ENCODE measurements at regions not wholly inside any gene's neighbourhood (a gene's known extent, or its start where the extent isn't known, plus 50 kb on each side); places are given as distances from the start of the nearest gene placed in this dataset.

DNA sequence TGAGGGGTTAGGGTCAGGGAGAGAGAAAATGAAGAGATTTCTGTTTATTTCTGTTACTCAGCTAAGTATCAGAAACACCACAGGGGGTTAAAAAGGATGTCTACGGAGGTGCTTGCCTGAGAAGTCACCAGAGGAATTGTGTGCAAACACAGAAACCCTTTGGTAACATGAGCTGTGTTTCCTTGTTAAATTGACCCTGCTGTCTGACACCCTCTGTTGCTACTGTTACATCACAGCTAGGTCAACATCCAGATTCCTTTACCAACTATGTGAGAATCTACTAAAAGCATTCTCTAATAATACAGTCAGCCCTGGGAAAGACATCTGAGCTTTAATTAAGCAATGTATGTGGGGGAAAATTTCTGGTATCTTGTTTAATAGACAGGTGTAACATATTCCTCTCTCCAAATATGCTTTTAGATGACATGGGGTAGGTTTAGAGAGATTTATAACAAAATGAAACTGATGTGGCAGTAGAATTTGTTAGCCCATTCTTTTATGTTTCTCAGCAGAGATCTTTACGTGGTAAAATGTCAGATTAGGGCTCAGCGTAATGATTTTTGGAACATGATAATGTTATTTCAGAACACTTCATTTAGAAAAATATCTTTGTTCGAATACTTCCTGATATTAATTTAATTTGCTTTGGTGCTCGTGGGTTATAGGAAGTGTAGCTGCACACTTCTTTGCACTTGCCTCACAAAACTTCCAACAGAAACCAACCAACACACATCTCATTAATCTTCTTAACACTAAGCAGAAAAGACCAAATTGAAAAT is 168.0 kb upstream of the AHR start:
- DNase-seq: no peak

DNA sequence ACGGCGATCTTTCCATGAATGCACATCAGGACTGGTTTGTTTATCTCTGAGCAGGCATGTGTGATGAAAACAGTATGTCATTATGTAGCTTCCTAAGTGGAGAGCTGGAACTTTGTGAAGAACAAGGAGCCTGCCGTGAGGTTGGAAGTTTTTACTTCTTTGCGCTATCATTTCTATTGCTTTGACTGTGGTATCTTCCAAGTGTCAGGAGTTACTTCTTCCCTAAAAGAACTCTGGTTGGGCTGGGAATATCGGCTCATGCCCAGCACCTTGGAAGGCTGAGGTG is 167.4 kb upstream of the AHR start:
- no peak for DNase-seq

DNA sequence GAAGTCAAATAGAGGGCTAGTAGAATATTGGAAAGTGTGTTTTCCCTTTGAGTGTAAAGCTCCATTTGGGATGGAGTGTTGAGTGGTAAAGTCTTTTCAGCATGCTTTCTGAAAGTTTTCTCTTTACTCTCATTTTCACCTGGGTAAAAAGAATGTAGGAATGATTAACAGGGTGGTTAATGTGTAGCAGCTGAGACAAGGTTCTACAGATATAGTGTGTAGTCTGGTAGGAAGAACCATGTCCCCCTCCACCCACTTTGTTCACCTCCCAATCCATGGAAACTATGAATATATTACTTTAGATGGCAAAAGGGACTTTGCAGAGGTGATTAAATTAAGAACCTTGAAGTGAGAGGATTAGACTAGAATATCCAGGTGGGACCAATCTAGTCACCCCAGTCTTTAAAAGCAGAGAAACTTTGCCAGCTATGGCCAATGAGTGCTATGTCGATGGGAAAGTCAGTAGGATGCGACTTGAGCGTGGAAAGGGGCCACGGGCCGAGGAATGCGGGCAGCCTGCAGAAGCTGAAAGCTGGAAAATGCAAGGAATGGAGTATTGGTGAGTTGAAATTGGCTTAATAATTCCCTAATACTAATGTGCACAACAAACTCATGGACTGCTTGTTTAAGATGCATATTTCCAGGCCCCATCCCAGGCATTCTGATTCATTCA is 166.3 kb upstream of the AHR start:
- no peak for DNase-seq

DNA sequence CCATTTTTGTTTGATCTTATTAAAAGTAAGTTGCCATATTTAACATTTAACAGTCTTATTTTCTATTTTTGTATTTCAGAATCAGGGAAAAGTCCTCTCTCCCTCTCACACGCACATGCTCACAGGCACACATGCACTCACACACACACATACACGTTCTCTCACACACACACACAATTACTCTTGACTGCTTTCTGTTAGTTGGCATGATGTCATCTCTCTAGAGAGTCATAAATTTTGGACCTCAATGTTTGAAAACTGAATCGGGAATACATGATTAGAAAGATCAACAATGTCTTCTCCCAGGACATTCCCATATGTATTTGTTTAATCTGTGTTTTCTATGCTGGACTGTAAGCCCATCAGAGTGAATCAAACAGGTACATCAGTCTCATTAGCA is 165.7 kb upstream of the AHR start:
- DNase-seq: no peak

- no peak for DNase-seq
These were observed 164.5 kb upstream of the AHR start for GRCh38 chr7:17133977-17134376.

- DNase-seq: no peak
These were observed 163.7 kb upstream of the AHR start for GRCh38 chr7:17134786-17135185.

DNA sequence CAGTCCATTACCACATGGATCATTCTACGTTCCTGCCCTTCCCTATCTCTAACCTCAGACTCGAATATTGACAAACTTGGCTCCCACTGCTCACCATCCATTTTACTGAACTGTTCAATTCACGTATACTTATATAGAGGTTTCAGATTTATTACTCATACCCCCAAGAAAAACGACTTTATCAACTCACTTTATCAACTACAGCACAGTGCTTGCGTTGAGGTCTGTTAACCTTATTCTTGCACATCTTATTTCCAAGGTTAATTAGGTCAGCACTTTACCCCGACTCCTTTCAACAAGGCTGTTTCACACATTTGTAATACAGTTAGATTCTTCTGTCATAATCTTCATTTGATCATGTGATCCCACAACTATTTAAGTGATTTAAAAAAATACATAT is 162.3 kb upstream of the AHR start:
- DNase-seq: no peak

- no peak for DNase-seq
These were observed 159.4 kb upstream of the AHR start for GRCh38 chr7:17139081-17139480.

- DNase-seq: no peak
These were observed 158.0 kb upstream of the AHR start for GRCh38 chr7:17140406-17140805.

DNA sequence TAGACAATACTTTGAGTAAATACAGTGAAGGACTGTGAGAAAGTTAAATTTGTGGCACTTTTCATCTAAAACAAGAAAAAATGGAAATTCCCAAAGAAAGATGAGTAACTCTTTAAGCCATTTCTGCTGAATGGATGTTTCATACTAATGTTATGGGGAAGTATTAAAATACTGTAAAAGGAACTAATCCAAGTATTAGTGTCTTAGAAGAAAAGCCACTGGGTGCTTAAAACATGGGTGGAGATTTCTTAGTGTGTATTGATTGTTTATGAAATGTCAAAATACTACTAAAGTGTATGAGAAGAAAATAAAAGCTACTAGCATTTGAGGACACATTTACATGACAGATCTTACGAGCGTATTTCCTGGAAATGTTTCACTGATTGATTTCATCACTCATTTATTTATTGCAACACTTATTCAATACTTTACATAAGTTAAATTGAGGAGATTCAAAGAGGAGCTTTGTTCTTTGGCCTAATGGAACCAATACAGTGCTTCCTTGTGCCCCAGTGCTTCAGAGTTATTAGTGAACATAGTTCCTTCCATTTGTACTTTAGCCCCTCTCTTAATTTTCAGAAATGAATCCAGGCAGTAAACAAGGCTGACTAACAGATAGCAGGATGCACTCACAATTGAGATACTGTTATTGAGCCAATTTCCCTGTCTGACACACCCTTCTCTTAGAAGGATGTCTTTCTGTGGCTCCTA is 155.5 kb upstream of the AHR start:
- no peak for DNase-seq

- no peak for DNase-seq
These were observed 154.1 kb upstream of the AHR start for GRCh38 chr7:17144322-17144721.

DNA sequence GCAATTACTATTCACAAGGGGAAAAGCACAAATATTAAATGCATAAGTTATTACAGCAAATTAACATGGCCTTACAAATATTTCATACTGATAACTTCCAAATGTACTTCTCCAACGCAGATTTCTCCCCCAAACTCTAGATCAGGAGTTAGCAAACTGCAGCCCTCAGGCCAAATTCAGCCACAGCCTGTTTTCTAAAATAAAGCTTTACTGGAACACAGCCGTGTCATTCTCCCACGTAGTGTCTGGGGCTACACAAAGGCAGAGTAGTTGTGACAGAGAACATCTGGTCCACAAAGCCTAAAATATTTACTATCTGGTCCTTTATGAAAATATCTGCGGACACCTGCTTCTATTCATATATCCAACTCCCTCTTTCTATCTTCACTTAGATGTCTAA is 151.8 kb upstream of the AHR start:
- no peak for DNase-seq

GRCh38 chr7:17147409-17147808 is 151.0 kb upstream of the AHR start:
- DNase-seq: no peak

DNA sequence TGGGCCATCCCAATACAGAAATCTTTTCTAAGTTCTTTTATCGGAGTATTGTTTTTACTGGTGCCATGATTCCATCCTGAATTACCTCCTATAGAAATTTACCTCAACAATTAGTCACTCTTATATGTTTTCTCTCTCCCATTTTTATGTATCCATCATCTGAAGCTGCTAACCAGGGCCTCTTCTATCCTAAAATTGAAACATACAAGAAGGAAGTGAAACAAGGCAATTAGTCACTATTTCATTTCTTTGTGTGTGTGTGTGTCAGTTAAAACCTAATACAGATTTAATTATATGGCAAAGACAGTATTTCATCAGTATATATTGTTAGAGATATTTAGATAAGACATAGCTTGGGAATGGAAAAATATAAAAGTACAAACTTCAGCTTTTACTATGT is 148.4 kb upstream of the AHR start:
- DNase-seq: no peak

GRCh38 chr7:17152721-17153120 is 145.7 kb upstream of the AHR start:
- DNase-seq: no peak

DNA sequence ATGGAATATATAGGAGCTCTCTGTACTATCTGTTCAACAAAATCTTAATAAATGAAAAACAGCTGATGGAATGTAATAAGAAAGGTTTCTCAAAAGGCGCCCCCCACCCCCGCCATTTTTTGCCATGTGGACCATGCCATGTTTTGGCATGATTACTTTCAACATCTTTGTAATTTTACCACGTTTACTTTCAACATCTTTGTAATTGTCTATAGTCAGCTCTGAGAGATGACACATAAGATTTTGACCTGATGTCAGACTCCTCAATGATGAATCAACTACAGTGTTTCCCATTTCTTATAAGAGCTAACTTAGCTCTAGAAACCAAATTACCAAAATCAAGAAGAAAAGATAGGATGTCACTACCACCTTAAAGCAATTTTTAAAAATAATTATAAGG is 144.9 kb upstream of the AHR start:
- no peak for DNase-seq

DNA sequence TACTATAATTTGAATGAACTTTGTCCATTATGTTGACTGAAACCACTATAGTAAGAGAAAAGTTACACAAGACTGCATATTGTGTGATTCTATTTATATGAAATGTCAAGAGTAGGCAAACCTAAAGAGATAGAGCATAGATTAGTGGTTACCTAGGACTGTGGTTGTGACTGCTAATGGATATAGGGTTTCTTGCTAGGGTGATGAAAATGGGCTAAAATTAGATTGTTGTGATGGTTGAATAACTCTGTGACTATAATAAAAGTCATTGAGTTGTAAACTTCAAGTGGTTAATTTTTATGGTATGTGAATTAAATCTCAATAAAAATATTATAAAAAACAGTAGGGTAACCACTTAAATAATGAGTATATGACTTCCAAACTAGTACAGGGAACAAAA is 142.9 kb upstream of the AHR start:
- DNase-seq: no peak

- DNase-seq: no peak
These were observed 140.2 kb upstream of the AHR start for GRCh38 chr7:17158261-17158660.

DNA sequence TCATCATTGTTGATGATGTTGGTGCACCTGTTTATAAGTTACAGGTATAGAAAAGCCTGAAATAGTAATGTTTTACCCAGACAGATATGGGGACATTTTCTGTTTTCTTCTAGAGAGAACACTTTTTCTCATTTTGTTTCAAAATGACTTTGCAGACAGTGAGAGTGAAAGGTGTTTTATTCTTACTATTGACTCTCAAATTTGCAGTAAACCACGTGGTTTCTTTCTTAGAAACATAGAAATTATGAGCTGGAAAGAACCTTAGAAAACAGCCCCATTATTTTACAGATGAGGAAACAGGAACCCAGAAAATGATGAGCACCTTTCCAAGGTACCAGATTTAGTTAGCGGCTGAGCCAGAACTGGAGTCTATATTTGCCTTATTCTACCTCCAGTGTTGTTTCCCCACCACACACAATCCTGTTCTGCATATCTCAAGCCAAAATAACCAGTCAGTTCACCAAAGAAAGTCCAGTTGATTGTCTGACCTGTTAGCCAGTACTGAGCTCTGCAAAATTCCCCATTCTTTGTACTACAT is 138.9 kb upstream of the AHR start:
- no peak for DNase-seq

DNA sequence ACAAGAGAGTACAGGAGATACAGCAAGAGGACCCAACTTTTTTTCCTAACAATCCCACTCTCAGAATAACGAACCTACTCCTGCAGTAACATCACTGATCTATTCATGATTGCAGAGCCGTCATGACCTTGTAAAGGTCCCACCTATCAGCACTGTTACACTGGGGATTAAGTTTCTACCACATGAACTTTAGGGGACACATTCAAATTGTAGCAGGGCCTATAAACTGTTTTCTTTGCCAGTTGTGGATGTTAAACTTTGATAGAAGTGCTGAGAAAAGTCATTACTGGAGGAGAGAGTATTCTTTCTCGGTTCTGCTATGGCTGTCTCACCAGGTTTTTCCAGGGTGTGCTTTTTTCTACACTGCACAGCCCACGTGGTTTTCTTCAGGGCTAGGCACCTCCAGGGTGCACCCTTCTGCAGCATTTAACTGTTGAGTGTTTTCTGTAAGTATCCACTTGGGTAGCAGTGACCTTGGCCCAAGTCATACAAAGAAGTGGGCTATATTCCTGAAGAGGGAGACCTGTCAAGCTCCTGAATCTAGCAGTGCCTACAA is 131.6 kb upstream of the AHR start:
- no peak for DNase-seq

DNA sequence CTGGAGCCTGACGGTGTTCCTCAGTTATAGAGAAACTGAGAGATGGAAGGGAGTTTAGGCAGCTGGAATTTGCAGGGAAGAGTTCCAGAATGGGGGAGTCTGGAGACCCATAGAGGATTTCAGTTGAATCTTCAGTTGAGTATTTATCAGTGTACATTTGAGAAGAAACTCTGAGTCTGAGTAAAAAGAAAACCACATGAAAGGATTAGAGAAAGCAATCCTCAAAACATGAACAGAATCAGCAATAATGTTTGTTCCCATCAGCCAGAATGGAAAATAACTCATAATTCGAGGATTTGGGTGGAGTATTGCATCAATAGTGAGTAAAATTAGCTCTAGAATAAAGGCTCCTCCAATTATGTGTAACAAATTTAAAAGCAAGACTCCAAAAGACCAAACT is 130.0 kb upstream of the AHR start:
- no peak for DNase-seq

DNA sequence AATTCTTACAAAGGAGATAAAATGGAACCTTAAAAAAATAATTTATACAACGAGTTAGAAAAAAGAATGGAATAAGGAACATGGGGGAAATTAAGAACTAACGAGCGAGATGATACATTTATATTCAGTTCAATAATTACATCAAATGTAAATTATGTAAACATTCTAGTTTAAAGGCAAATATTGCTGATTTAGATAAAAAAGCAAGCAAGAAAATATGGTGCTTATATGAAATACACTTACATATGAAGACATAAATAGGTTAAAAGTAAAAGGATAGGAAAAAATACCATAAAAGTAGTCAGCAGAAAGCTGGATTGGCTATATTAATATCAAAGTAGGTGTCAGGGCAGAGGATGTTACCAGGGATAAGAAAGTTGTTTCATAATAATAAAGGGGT is 127.0 kb upstream of the AHR start:
- DNase-seq: no peak

Measured in muscle of arm (tissue), 1 donor.